Muscle of back (tissue), 3 donors: ENCODE measurements at regions not wholly inside any gene's neighbourhood (a gene's known extent, or its start where the extent isn't known, plus 50 kb on each side); places are given as distances from the start of the nearest gene placed in this dataset.

ENCODE experiments used
- DNase-seq, 3 donors: peaks; one replicate each; pipeline versions ENCODE4 v3.0.0 to v3.0.0-alpha.2; 2013

- DNase-seq = no peak
Observed at GRCh38 chrX:96311366-96311765, 373.3 kb upstream of the DIAPH2 start.

GRCh38 chrX:96314985-96315384, 369.7 kb upstream of the DIAPH2 start:
- no peak for DNase-seq

GRCh38 chrX:96361844-96362243, 322.8 kb upstream of the DIAPH2 start:
- no peak for DNase-seq

GRCh38 chrX:96372313-96373046, 312.2 kb upstream of the DIAPH2 start:
- peak; percentile 29 to 67 (median 30) for DNase-seq

- DNase-seq = no peak
Observed at GRCh38 chrX:96373047-96373355, 311.6 kb upstream of the DIAPH2 start.

GRCh38 chrX:96376266-96376665, 308.4 kb upstream of the DIAPH2 start:
- no peak for DNase-seq

GRCh38 chrX:96379951-96380350, 304.7 kb upstream of the DIAPH2 start:
- DNase-seq = peak in 1 of 3 donors; percentile 7

- DNase-seq = no peak
Observed at GRCh38 chrX:96382018-96382417, 302.6 kb upstream of the DIAPH2 start.

GRCh38 chrX:96383428-96383827, 301.2 kb upstream of the DIAPH2 start:
- no peak for DNase-seq

GRCh38 chrX:96386325-96386724, 298.3 kb upstream of the DIAPH2 start:
- DNase-seq = no peak

GRCh38 chrX:96386981-96387380, 297.7 kb upstream of the DIAPH2 start:
- DNase-seq = no peak

- DNase-seq = no peak
Observed at GRCh38 chrX:96387801-96388200, 296.8 kb upstream of the DIAPH2 start.

GRCh38 chrX:96389281-96390047, 295.2 kb upstream of the DIAPH2 start:
- no peak for DNase-seq

GRCh38 chrX:96394598-96394997, 290.0 kb upstream of the DIAPH2 start:
- no peak for DNase-seq

- no peak for DNase-seq
Observed at GRCh38 chrX:96403446-96403845, 281.2 kb upstream of the DIAPH2 start.

GRCh38 chrX:96405842-96406241, 278.8 kb upstream of the DIAPH2 start:
- no peak for DNase-seq

GRCh38 chrX:96407072-96407471, 277.6 kb upstream of the DIAPH2 start:
- peak; percentile 22 to 69 (median 38) for DNase-seq

GRCh38 chrX:96407501-96407900, 277.1 kb upstream of the DIAPH2 start:
- peak; percentile 17 to 57 (median 19) for DNase-seq

- no peak for DNase-seq
Observed at GRCh38 chrX:96407981-96408380, 276.7 kb upstream of the DIAPH2 start.

GRCh38 chrX:96410927-96411326, 273.7 kb upstream of the DIAPH2 start:
- DNase-seq = no peak

GRCh38 chrX:96417695-96418094, 266.9 kb upstream of the DIAPH2 start:
- no peak for DNase-seq

GRCh38 chrX:96424007-96424406, 260.6 kb upstream of the DIAPH2 start:
- DNase-seq = no peak

- no peak for DNase-seq
Observed at GRCh38 chrX:96425200-96425599, 259.4 kb upstream of the DIAPH2 start.
